HL-60 (cell line): ENCODE measurements at regions not wholly inside any gene's neighbourhood (a gene's known extent, or its start where the extent isn't known, plus 50 kb on each side); places are given as distances from the start of the nearest gene placed in this dataset.

Source experiments
- DNase-seq, 2 experiments: peaks; one replicate each; pipeline ENCODE4 v3.0.0-alpha.2; 2010 to 2020; ENCODE audit warnings: low read depth in 1 of 2, low spot score in 1 of 2
- H3K27ac ChIP-seq: fragments of 250-450 bp; sonication (Bioruptor Pico); replicated peaks from 2 replicates; pipeline ENCODE4 v1.5.1; 2020; ENCODE audit warnings: mild to moderate bottlenecking, moderate library complexity
- H3K27me3 ChIP-seq: fragments of 250-450 bp; sonication (Bioruptor Pico); 2 replicates; pipeline ENCODE4 v1.5.1; 2021; ENCODE audit warnings: mild to moderate bottlenecking, moderate library complexity; ENCODE audit not compliant: insufficient read depth, poor library complexity, severe bottlenecking
- H3K4me3 ChIP-seq: replicated peaks from 2 replicates; pipeline ENCODE4 v1.5.1; 2011; ENCODE audit warnings: mild to moderate bottlenecking, control low read depth, low read length; ENCODE audit not compliant: insufficient read depth
- CTCF ChIP-seq: IDR thresholded peaks from one replicate; pipeline ENCODE4 v1.5.1; 2011; ENCODE audit warnings: low read length, control low read depth, inconsistent platforms; ENCODE audit not compliant: insufficient read depth
- GABPA ChIP-seq: IDR thresholded peaks from 2 replicates; pipeline ENCODE4 v1.6.1; 2012; ENCODE audit warnings: low read depth
- POLR2AphosphoS5 ChIP-seq: IDR thresholded peaks from 2 replicates; pipeline ENCODE4 v1.6.1; 2012; ENCODE audit warnings: low read depth
- REST ChIP-seq: IDR thresholded peaks from 2 replicates; pipeline ENCODE4 v1.6.1; 2012; ENCODE audit warnings: low read depth; ENCODE audit not compliant: insufficient replicate concordance
- SPI1 ChIP-seq: IDR thresholded peaks from 2 replicates; pipeline ENCODE4 v1.6.1; 2012; ENCODE audit warnings: low read depth, mild to moderate bottlenecking, borderline replicate concordance

GRCh38 chr1:83500987-83501591 lies 497.8 kb downstream of the TTLL7 start:
- Histone ChIP-seq H3K27ac (no peak overlapping the region), H3K27me3 (no peaks in the 10 kb centered on the region), H3K4me3 (no peak overlapping the region)
- TF ChIP-seq REST (no peak), POLR2AphosphoS5 (no peak), CTCF (no peak), GABPA (no peak), SPI1 (no peak)
- no peak for DNase-seq

DNA sequence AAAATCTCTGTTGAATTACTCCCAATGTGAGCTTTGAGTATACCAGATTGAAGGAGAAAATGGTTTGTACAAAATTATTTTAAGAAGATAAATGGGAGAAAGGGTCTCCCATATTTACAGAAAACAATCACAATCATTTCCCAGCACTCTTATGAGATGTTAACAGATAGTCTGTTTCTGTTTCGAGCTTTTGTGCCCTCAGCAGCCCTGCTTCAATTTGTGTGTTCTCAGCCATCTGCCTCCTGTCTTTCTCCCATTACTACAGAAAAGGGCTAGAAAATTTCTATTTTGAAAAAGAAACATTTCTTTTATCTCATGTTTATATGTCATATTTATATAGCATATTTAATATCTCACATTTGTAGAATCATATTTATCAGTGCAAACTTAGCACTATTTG lies 498.4 kb downstream of the TTLL7 start:
- no peak overlapping the region for H3K4me3 ChIP-seq
- DNase-seq, result no peak
- H3K27me3 ChIP-seq, result no peaks in the 10 kb centered on the region
- no peak overlapping the region for H3K27ac ChIP-seq
- TF ChIP-seq SPI1 (no peak), REST (no peak), POLR2AphosphoS5 (no peak), CTCF (no peak)

DNA sequence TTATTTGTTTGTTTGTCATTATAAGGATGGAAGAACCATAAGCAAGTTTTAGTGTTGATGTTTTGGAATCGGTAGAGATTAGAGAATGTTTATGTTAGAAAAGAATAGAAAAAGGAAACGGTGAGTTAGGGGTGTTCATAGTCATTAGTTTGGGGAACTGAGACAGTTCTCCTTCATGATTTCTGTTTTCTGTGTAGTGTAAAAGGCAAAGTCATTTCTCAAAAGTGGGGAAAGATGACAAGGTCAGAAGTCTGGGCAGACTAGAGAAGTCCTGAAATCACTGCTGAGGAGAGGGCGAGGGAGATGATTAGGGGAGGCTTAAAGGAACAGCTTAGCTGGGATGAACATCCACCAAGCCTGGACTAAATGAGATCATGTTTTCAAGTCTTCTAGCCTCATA lies 498.9 kb downstream of the TTLL7 start:
- no peak overlapping the region for H3K27ac ChIP-seq
- H3K27me3 ChIP-seq, result no peaks in the 10 kb centered on the region
- no peak overlapping the region for H3K4me3 ChIP-seq
- no peak for TF ChIP-seq SPI1
- no peak for TF ChIP-seq CTCF
- no peak for TF ChIP-seq GABPA
- TF ChIP-seq REST, result no peak
- DNase-seq, result no peak
